Thyroid gland (tissue), 4 donors: ENCODE measurements at regions not wholly inside any gene's neighbourhood (a gene's known extent, or its start where the extent isn't known, plus 50 kb on each side); places are given as distances from the start of the nearest gene placed in this dataset.

Experiments
- POLR2A ChIP-seq, 2 donors: fragments of 450-650 bp; IDR thresholded peaks; one replicate each; pipeline ENCODE4 v1.6.1; 2017; ENCODE audit warnings: antibody characterized with exemption in 2 of 2, mild to moderate bottlenecking in 2 of 2, moderate library complexity in 1 of 2
- TF ChIP-seq, protein P1 (sequence below), 6 experiments: fragments of 200-600 bp in 3 of 6; fragments of 450-650 bp in 3 of 6; sonication (generic) in 3 of 6; IDR thresholded peaks; one replicate each; pipeline ENCODE4 v1.5.1; 2016 to 2019; ENCODE audit warnings: antibody characterized with exemption in 6 of 6, mild to moderate bottlenecking in 2 of 6, inconsistent platforms in 1 of 6, moderate library complexity in 1 of 6

- TF ChIP-seq POLR2A (IDR thresholded peaks at IDR 0.05), result no peak
- TF ChIP-seq, protein P1, sequence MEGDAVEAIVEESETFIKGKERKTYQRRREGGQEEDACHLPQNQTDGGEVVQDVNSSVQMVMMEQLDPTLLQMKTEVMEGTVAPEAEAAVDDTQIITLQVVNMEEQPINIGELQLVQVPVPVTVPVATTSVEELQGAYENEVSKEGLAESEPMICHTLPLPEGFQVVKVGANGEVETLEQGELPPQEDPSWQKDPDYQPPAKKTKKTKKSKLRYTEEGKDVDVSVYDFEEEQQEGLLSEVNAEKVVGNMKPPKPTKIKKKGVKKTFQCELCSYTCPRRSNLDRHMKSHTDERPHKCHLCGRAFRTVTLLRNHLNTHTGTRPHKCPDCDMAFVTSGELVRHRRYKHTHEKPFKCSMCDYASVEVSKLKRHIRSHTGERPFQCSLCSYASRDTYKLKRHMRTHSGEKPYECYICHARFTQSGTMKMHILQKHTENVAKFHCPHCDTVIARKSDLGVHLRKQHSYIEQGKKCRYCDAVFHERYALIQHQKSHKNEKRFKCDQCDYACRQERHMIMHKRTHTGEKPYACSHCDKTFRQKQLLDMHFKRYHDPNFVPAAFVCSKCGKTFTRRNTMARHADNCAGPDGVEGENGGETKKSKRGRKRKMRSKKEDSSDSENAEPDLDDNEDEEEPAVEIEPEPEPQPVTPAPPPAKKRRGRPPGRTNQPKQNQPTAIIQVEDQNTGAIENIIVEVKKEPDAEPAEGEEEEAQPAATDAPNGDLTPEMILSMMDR (IDR thresholded peaks at IDR 0.05), result no peak
Observed at GRCh38 chr4:170446782-170447181, 357.0 kb upstream of the AADAT start.
